ENCODE measurements at regions not wholly inside any gene's neighbourhood (a gene's known extent, or its start where the extent isn't known, plus 50 kb on each side); places are given as distances from the start of the nearest gene placed in this dataset.

- TF ChIP-seq FOXP2 (optimal IDR thresholded peaks at IDR 0.05; ENCODE audit: borderline replicate concordance, extremely low read depth, extremely low read length, insufficient read depth), result no peak
- TF ChIP-seq REST (IDR thresholded peaks at IDR 0.05; ENCODE audit: insufficient read depth in 1 of 2, low read depth in 2 of 2, low read length in 2 of 2), result no peak
- TF ChIP-seq TAF1 (IDR thresholded peaks at IDR 0.05; ENCODE audit: borderline replicate concordance, insufficient read depth, low read length), result no peak
- TF ChIP-seq POLR2AphosphoS5 (IDR thresholded peaks at IDR 0.05; ENCODE audit: low read depth, low read length), result no peak
- TF ChIP-seq SIN3A (IDR thresholded peaks at IDR 0.05; ENCODE audit: borderline replicate concordance, insufficient read depth, low read length), result no peak
Observed at GRCh38 chr11:90669094-90669493, 446.2 kb upstream of the CHORDC1 start.

- TF ChIP-seq SIN3A (IDR thresholded peaks at IDR 0.05; ENCODE audit: borderline replicate concordance, insufficient read depth, low read length) (no peak), POLR2AphosphoS5 (IDR thresholded peaks at IDR 0.05; ENCODE audit: low read depth, low read length) (no peak), FOXP2 (optimal IDR thresholded peaks at IDR 0.05; ENCODE audit: borderline replicate concordance, extremely low read depth, extremely low read length, insufficient read depth) (no peak), TAF1 (IDR thresholded peaks at IDR 0.05; ENCODE audit: borderline replicate concordance, insufficient read depth, low read length) (no peak), REST (IDR thresholded peaks at IDR 0.05; ENCODE audit: insufficient read depth in 1 of 2, low read depth in 2 of 2, low read length in 2 of 2) (no peak)
Observed at GRCh38 chr11:90668502-90668901, 445.7 kb upstream of the CHORDC1 start.

GRCh38 chr11:90661233-90661632 lies 438.4 kb upstream of the CHORDC1 start:
- TF ChIP-seq POLR2AphosphoS5 (IDR thresholded peaks at IDR 0.05; ENCODE audit: low read depth, low read length), result no peak
- TF ChIP-seq SIN3A (IDR thresholded peaks at IDR 0.05; ENCODE audit: borderline replicate concordance, insufficient read depth, low read length), result no peak
- no peak for TF ChIP-seq TAF1 (IDR thresholded peaks at IDR 0.05; ENCODE audit: borderline replicate concordance, insufficient read depth, low read length)
- TF ChIP-seq FOXP2 (optimal IDR thresholded peaks at IDR 0.05; ENCODE audit: borderline replicate concordance, extremely low read depth, extremely low read length, insufficient read depth), result no peak
- no peak for TF ChIP-seq REST (IDR thresholded peaks at IDR 0.05; ENCODE audit: insufficient read depth in 1 of 2, low read depth in 2 of 2, low read length in 2 of 2)

- TF ChIP-seq SIN3A (IDR thresholded peaks at IDR 0.05; ENCODE audit: borderline replicate concordance, insufficient read depth, low read length), result no peak
- TF ChIP-seq TAF1 (IDR thresholded peaks at IDR 0.05; ENCODE audit: borderline replicate concordance, insufficient read depth, low read length), result no peak
- no peak for TF ChIP-seq POLR2AphosphoS5 (IDR thresholded peaks at IDR 0.05; ENCODE audit: low read depth, low read length)
- TF ChIP-seq REST (IDR thresholded peaks at IDR 0.05; ENCODE audit: insufficient read depth in 1 of 2, low read depth in 2 of 2, low read length in 2 of 2), result no peak
- no peak for TF ChIP-seq FOXP2 (optimal IDR thresholded peaks at IDR 0.05; ENCODE audit: borderline replicate concordance, extremely low read depth, extremely low read length, insufficient read depth)
Observed at GRCh38 chr11:90656171-90656570, 433.3 kb upstream of the CHORDC1 start.

- TF ChIP-seq POLR2AphosphoS5 (IDR thresholded peaks at IDR 0.05; ENCODE audit: low read depth, low read length), result no peak
- no peak for TF ChIP-seq REST (IDR thresholded peaks at IDR 0.05; ENCODE audit: insufficient read depth in 1 of 2, low read depth in 2 of 2, low read length in 2 of 2)
- no peak for TF ChIP-seq FOXP2 (optimal IDR thresholded peaks at IDR 0.05; ENCODE audit: borderline replicate concordance, extremely low read depth, extremely low read length, insufficient read depth)
- no peak for TF ChIP-seq TAF1 (IDR thresholded peaks at IDR 0.05; ENCODE audit: borderline replicate concordance, insufficient read depth, low read length)
- no peak for TF ChIP-seq SIN3A (IDR thresholded peaks at IDR 0.05; ENCODE audit: borderline replicate concordance, insufficient read depth, low read length)
Observed at GRCh38 chr11:90650153-90650552, 427.3 kb upstream of the CHORDC1 start.
